H1 (cell line): ENCODE measurements at regions not wholly inside any gene's neighbourhood (a gene's known extent, or its start where the extent isn't known, plus 50 kb on each side); places are given as distances from the start of the nearest gene placed in this dataset.

Source experiments
- SRF ChIP-seq: IDR thresholded peaks from 2 replicates; pipeline ENCODE4 v1.6.1; 2011; ENCODE audit warnings: mild to moderate bottlenecking, low read depth, low read length, moderate library complexity

GRCh38 chr6:139531148-139532115 is 157.0 kb upstream of the CITED2 start (continued):
- no peak for TF ChIP-seq SRF
